Heart left ventricle (tissue), 13 donors: ENCODE measurements at regions not wholly inside any gene's neighbourhood (a gene's known extent, or its start where the extent isn't known, plus 50 kb on each side); places are given as distances from the start of the nearest gene placed in this dataset.

Experiments
- CTCF ChIP-seq, 12 donors: fragments of 200-600 bp; sonication (generic) in 4 of 12; IDR thresholded peaks; one replicate each; pipeline versions ENCODE4 v1.5.0 to v1.8.0; 2018 to 2022; ENCODE audit warnings: antibody characterized with exemption in 12 of 12, mild to moderate bottlenecking in 5 of 12
- POLR2A ChIP-seq, 2 donors: fragments of 450-650 bp; IDR thresholded peaks; one replicate each; pipeline ENCODE4 v1.6.1; 2017; ENCODE audit warnings: antibody characterized with exemption in 2 of 2, mild to moderate bottlenecking in 2 of 2, moderate library complexity in 2 of 2
- donor health status: ischemic (EF 13 %, LVEDD 7.1; RV severe dilation, severe dysfunction).
- donor health status: DM: no; HTN: yes; CAD: no.
- donor health status: DM: no; HTN: no; CAD: no.
- donor health status: ischemic (EF 25% LVEDD 6.9; RV normal size, moderate dysfunction).
- donor health status: ischemic (EF 25% LVEDD 5.7; RV mildly dilated, moderate dysfunction).
- donor health status: ischemic (EF 35%, LVEDD 5.7; RV mildly dilated, moderate dysfunction).
- donor health status: nonischemic (EF 11% LVEDD 7.7; RV severe dilation, severe dysfunction).
- donor health status: DM: yes; HTN: yes; CAD: no.
- donor health status: PGD.
- donor health status: ischemic (EF 29% LVEDD 5.4; RV normal size, mild dysfunction).
- donor health status: nonischemic (EF 23%, LVEDD 6.1; RV moderate dilation, normal function).

- TF ChIP-seq CTCF (IDR thresholded peaks at IDR 0.05): no peak
- TF ChIP-seq POLR2A (IDR thresholded peaks at IDR 0.05): no peak
Measured at GRCh38 chr12:28794786-28795185, 354.3 kb upstream of the FAR2 start.
